VCaP (cell line): ENCODE measurements at regions not wholly inside any gene's neighbourhood (a gene's known extent, or its start where the extent isn't known, plus 50 kb on each side); places are given as distances from the start of the nearest gene placed in this dataset.

ENCODE experiments used
- H3K27ac ChIP-seq: fragments of 450-650 bp; 2 replicates; pipeline ENCODE4 v1.5.1; 2017
- CTCF ChIP-seq: fragments of 450-650 bp; conservative IDR thresholded peaks from 2 replicates; pipeline ENCODE4 v1.5.1; 2017; ENCODE audit warnings: mild to moderate bottlenecking, moderate library complexity

DNA sequence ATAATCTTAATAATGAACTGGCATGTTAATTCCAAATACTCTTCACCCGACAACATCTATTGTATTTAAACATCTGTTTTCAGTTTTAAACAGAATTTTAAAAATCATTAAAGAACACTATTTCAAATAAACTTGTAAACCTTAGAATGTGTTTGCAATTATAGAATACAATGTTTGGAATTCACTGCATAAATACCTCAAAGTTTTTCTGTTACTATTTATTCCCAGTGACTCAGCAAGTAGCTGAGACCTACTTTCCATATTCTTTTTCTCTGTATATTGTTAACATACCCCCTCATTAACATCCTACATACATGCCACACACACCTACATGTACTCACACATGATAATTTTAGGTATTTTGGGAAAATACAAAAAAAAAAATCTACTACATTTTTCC is 1134.3 kb downstream of the SLITRK1 start:
- TF ChIP-seq CTCF, result no peak
- H3K27ac ChIP-seq, result no peak overlapping the region

- H3K27ac ChIP-seq, result no peak overlapping the region
- TF ChIP-seq CTCF, result no peak
Measured at GRCh38 chr13:82747291-82747690, 1135.0 kb downstream of the SLITRK1 start.

GRCh38 chr13:82740442-82740841 is 1141.8 kb downstream of the SLITRK1 start:
- H3K27ac ChIP-seq, result no peak overlapping the region
- TF ChIP-seq CTCF, result no peak

- TF ChIP-seq CTCF, result no peak
- H3K27ac ChIP-seq, result no peak overlapping the region
Measured at GRCh38 chr13:82739881-82740280, 1142.4 kb downstream of the SLITRK1 start.

DNA sequence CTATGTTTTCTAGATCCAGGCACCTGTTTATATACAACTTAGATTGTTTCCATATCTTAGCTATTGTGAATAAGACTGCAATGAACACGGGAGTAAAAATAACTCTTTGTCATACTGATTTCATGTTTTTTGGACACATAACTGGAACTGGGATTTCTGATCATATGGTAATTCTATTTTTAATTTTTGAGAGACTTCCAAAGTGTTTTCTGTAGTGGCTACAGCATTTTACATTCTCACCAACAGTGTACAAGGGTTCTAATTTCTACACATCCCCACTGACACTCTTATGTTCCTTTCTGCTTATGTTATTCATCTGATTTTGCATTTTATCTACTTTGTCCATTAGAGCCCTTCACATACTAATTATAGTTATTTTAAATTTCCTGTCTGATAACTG is 1152.9 kb downstream of the SLITRK1 start:
- no peak for TF ChIP-seq CTCF
- H3K27ac ChIP-seq, result no peak overlapping the region

DNA sequence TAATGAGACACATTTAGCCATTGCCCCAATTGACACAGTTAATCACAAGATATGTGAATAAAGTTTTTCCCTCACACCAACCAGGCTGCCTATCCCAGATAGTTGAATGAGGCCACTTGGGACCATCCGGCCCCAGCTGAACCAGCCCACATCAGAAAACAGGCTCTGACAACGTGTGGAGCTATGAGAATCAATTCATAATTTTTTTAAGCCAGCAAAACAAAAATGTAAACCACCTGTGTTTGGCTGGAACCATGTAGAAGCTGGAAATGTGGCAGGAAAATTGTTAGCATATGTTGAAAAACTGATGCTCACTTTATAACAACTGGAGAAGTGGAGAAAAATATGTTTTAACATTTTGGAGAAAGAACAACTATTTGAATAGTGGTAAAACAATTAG is 1161.3 kb downstream of the SLITRK1 start:
- TF ChIP-seq CTCF, result no peak
- H3K27ac ChIP-seq, result no peak overlapping the region

DNA sequence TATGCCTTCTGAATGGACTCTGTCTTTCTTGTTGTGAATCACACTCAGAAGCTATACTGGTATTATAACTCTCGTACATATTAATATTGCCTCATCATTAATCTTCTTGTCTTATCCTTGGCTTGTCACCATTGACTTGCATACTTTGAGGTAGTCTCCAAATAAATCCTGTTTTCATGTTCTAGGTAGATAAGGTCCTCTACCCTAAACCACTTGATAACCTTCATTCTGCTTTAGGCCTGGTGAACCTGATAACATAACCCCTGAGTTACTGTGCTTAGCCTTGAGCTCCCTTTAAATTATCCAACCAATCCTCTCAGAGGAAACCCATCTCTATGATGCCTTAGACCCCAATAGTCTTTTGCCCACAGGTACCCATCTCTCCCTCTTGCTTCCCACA is 1162.3 kb downstream of the SLITRK1 start:
- no peak for TF ChIP-seq CTCF
- no peak overlapping the region for H3K27ac ChIP-seq

GRCh38 chr13:82717249-82717648 is 1165.0 kb downstream of the SLITRK1 start:
- H3K27ac ChIP-seq, result no peak overlapping the region
- no peak for TF ChIP-seq CTCF
